CD4-positive, alpha-beta memory T cell (primary cell): ENCODE measurements at regions not wholly inside any gene's neighbourhood (a gene's known extent, or its start where the extent isn't known, plus 50 kb on each side); places are given as distances from the start of the nearest gene placed in this dataset.

Experiments used
- CTCF ChIA-PET: fragments of 350-600 bp; sonication (Branson Sonifier 250); formaldehyde crosslinking; loops from one replicate; lab custom pipeline; 2021; ENCODE audit warnings: inconsistent platforms; ENCODE audit not compliant: partially characterized antibody; lab: Charles Lee
- POLR2A ChIA-PET: fragments of 350-600 bp; sonication (Branson Sonifier 250); formaldehyde crosslinking; loops from one replicate; lab custom pipeline; 2021; ENCODE audit not compliant: partially characterized antibody; lab: Charles Lee
- DNase-seq, 5 donors: peaks; one replicate each; pipeline versions ENCODE4 v3.0.0 to v3.0.0-alpha.2; 2020 to 2022; ENCODE audit warnings: mixed read lengths in 1 of 5
- H3K27ac ChIP-seq: one replicate; pipeline ENCODE4 v1.7.0; 2013; ENCODE audit warnings: low read depth, low read length
- H3K27me3 ChIP-seq: 2 replicates; pipeline ENCODE4 v1.7.0; 2013; ENCODE audit warnings: mild to moderate bottlenecking, low read length, moderate library complexity; ENCODE audit not compliant: insufficient read depth
- H3K36me3 ChIP-seq: 2 replicates; pipeline ENCODE4 v1.7.0; 2013; ENCODE audit warnings: mild to moderate bottlenecking, low read length, moderate library complexity; ENCODE audit not compliant: insufficient read depth
- H3K4me1 ChIP-seq: 2 replicates; pipeline ENCODE4 v1.7.0; 2013; ENCODE audit warnings: mild to moderate bottlenecking, low read length, moderate library complexity; ENCODE audit not compliant: insufficient read depth
- H3K4me3 ChIP-seq, 2 donors: one replicate each; pipeline ENCODE4 v1.7.0; 2013; ENCODE audit warnings: low read length in 2 of 2, mild to moderate bottlenecking in 1 of 2
- H3K9me3 ChIP-seq, 2 donors: one replicate each; pipeline ENCODE4 v1.7.0; 2013; ENCODE audit warnings: low read length in 2 of 2, control low read depth in 1 of 2; ENCODE audit not compliant: control insufficient read depth in 1 of 2
- H3K27ac Mint-ChIP-seq, 7 donors: one replicate each; pipeline ENCODE4 v1.8.0; 2020 to 2021; ENCODE audit warnings: mixed read lengths in 7 of 7, mild to moderate bottlenecking in 6 of 7, inconsistent platforms in 3 of 7, moderate library complexity in 3 of 7
- H3K27me3 Mint-ChIP-seq, 2 donors: one replicate each; pipeline ENCODE4 v1.8.0; 2020 to 2021; ENCODE audit warnings: mixed read lengths in 2 of 2
- H3K36me3 Mint-ChIP-seq, 2 donors: one replicate each; pipeline ENCODE4 v1.8.0; 2020 to 2021; ENCODE audit warnings: mixed read lengths in 2 of 2, inconsistent platforms in 1 of 2, mild to moderate bottlenecking in 1 of 2
- H3K4me1 Mint-ChIP-seq, 4 donors: one replicate each; pipeline ENCODE4 v1.8.0; 2020 to 2021; ENCODE audit warnings: mixed read lengths in 4 of 4, mild to moderate bottlenecking in 1 of 4
- H3K4me3 Mint-ChIP-seq, 8 donors: one replicate each; pipeline ENCODE4 v1.8.0; 2020 to 2021; ENCODE audit warnings: mixed read lengths in 8 of 8, mild to moderate bottlenecking in 7 of 8, moderate library complexity in 6 of 8, inconsistent platforms in 3 of 8
- H3K9me3 Mint-ChIP-seq, 8 donors: one replicate each; pipeline ENCODE4 v1.8.0; 2020 to 2021; ENCODE audit warnings: mixed read lengths in 8 of 8, mild to moderate bottlenecking in 5 of 8, inconsistent platforms in 3 of 8, moderate library complexity in 1 of 8
- intact Hi-C: fragments of 100-400 bp; cut with micrococcal nuclease; formaldehyde crosslinking; loops from one replicate; pipeline ENCODE4 v1.15.1; 2023

GRCh38 chr2:195505701-195506100 lies 151.3 kb upstream of the SLC39A10 start:
- ChIA-PET CTCF (no interaction called here), POLR2A (no interaction called here)
- no peaks in the 10 kb centered on the region for H3K27me3 ChIP-seq
- H3K4me3 Mint-ChIP-seq, result no peak overlapping the region
- H3K9me3 Mint-ChIP-seq, result peaks cover 0 to 10% (median 3%) of the 10 kb centered on the region in 8 donors
- peaks cover 0 to 9% (median 6%) of the 10 kb centered on the region in 4 donors for H3K4me1 Mint-ChIP-seq
- DNase-seq, result no peak
- intact Hi-C loops, result no loop called here
- no peaks in the 10 kb centered on the region for H3K36me3 Mint-ChIP-seq
- H3K4me3 ChIP-seq, result no peak overlapping the region
- H3K27ac Mint-ChIP-seq, result no peak overlapping the region
- H3K27ac ChIP-seq, result no peak overlapping the region
- no peaks in the 10 kb centered on the region for H3K36me3 ChIP-seq
- H3K4me1 ChIP-seq, result no peaks in the 10 kb centered on the region
- no peaks in the 10 kb centered on the region for H3K9me3 ChIP-seq
- H3K27me3 Mint-ChIP-seq, result no peaks in the 10 kb centered on the region

GRCh38 chr2:195503208-195503607 lies 153.8 kb upstream of the SLC39A10 start:
- no peak overlapping the region for H3K27ac Mint-ChIP-seq
- H3K9me3 Mint-ChIP-seq, result peaks cover 0 to 7% (median 3%) of the 10 kb centered on the region in 8 donors
- DNase-seq, result no peak
- Histone ChIP-seq H3K36me3 (no peaks in the 10 kb centered on the region), H3K27ac (no peak overlapping the region), H3K27me3 (no peaks in the 10 kb centered on the region), H3K4me1 (peaks cover under 1% of the 10 kb centered on the region), H3K9me3 (no peaks in the 10 kb centered on the region), H3K4me3 (no peak overlapping the region)
- no peaks in the 10 kb centered on the region for H3K27me3 Mint-ChIP-seq
- intact Hi-C loops, result no loop called here
- ChIA-PET POLR2A (interaction anchor here (1.2 to 1.8 kb wide), 2 partner anchors 30 to 157 kb away, joined by 3 to 5 read pairs; no protein-coding TSS in a partner anchor), CTCF (interaction anchor here (1.0 to 10.1 kb wide), 3 partner anchors 10 to 156 kb away, joined by 3 to 245 read pairs (median 9); no protein-coding TSS in a partner anchor)
- H3K4me3 Mint-ChIP-seq, result no peak overlapping the region
- H3K36me3 Mint-ChIP-seq, result no peaks in the 10 kb centered on the region
- peaks cover 5 to 18% (median 11%) of the 10 kb centered on the region in 4 donors for H3K4me1 Mint-ChIP-seq

GRCh38 chr2:195501746-195502145 lies 155.3 kb upstream of the SLC39A10 start:
- peaks cover 9 to 30% (median 20%) of the 10 kb centered on the region in 4 donors for H3K4me1 Mint-ChIP-seq
- no peak overlapping the region for H3K4me3 Mint-ChIP-seq
- no peak overlapping the region for H3K4me3 ChIP-seq
- H3K36me3 ChIP-seq, result no peaks in the 10 kb centered on the region
- H3K36me3 Mint-ChIP-seq, result no peaks in the 10 kb centered on the region
- intact Hi-C loops, result no loop called here
- POLR2A ChIA-PET, result interaction anchor here (0.6 to 1.5 kb wide), 3 partner anchors 57 to 155 kb away, joined by 3 to 7 read pairs (median 3); partner anchors contain the start of gene SLC39A10
- DNase-seq, result no peak
- H3K4me1 ChIP-seq, result peaks cover 5% of the 10 kb centered on the region
- no peaks in the 10 kb centered on the region for H3K27me3 ChIP-seq
- H3K9me3 ChIP-seq, result no peaks in the 10 kb centered on the region
- H3K27ac Mint-ChIP-seq, result peak overlapping the region in 1 of 7 donors; percentile 75
- no peaks in the 10 kb centered on the region for H3K9me3 Mint-ChIP-seq
- H3K27ac ChIP-seq, result no peak overlapping the region
- no peaks in the 10 kb centered on the region for H3K27me3 Mint-ChIP-seq
- CTCF ChIA-PET, result interaction anchor here (0.6 to 10.1 kb wide), 4 partner anchors 31 to 165 kb away, joined by 3 to 245 read pairs (median 36); no protein-coding TSS in a partner anchor

- Mint-ChIP-seq H3K27ac (no peak overlapping the region), H3K9me3 (no peaks in the 10 kb centered on the region), H3K36me3 (no peaks in the 10 kb centered on the region), H3K4me1 (peaks cover 12 to 33% (median 24%) of the 10 kb centered on the region in 4 donors), H3K27me3 (no peaks in the 10 kb centered on the region), H3K4me3 (no peak overlapping the region)
- Histone ChIP-seq H3K4me1 (peaks cover 5% of the 10 kb centered on the region), H3K4me3 (no peak overlapping the region), H3K9me3 (no peaks in the 10 kb centered on the region), H3K27me3 (no peaks in the 10 kb centered on the region), H3K27ac (no peak overlapping the region), H3K36me3 (no peaks in the 10 kb centered on the region)
- no peak for DNase-seq
- intact Hi-C loops, result no loop called here
- ChIA-PET POLR2A (interaction anchor here (0.9 kb wide), 1 partner anchor 58 kb away, joined by 3 read pairs; no protein-coding TSS in a partner anchor), CTCF (interaction anchor here (2.1 to 10.1 kb wide), 5 partner anchors 32 to 166 kb away, joined by 4 to 245 read pairs (median 19); no protein-coding TSS in a partner anchor)
Measured at GRCh38 chr2:195500879-195501278, 156.1 kb upstream of the SLC39A10 start.

- Histone ChIP-seq H3K4me1 (peaks cover 12% of the 10 kb centered on the region), H3K27me3 (no peaks in the 10 kb centered on the region), H3K27ac (no peak overlapping the region), H3K9me3 (no peaks in the 10 kb centered on the region), H3K36me3 (no peaks in the 10 kb centered on the region), H3K4me3 (no peak overlapping the region)
- ChIA-PET CTCF (interaction anchor here (0.5 to 10.1 kb wide), 45 partner anchors 8 to 569 kb away, joined by 3 to 245 read pairs (median 5); partner anchors contain the start of genes DNAH7 and SLC39A10), POLR2A (interaction anchor here (0.7 to 4.3 kb wide), 8 partner anchors 9 to 164 kb away, joined by 3 to 150 read pairs (median 5); partner anchors contain the start of gene SLC39A10)
- Mint-ChIP-seq H3K9me3 (no peaks in the 10 kb centered on the region), H3K27me3 (no peaks in the 10 kb centered on the region), H3K4me1 (peaks cover 18 to 42% (median 31%) of the 10 kb centered on the region in 4 donors), H3K36me3 (no peaks in the 10 kb centered on the region), H3K4me3 (no peak overlapping the region), H3K27ac (peak overlapping the region in 1 of 7 donors; percentile 23)
- no peak for DNase-seq
- intact Hi-C loops, result loop anchor here (1.0 to 2.0 kb wide), 6 partner anchors 33 to 569 kb away; partner anchors contain the start of gene DNAH7
Measured at GRCh38 chr2:195498839-195499490, 158.1 kb upstream of the SLC39A10 start.

GRCh38 chr2:195498176-195498575 lies 158.8 kb upstream of the SLC39A10 start:
- DNase-seq, result peak; percentile 52 to 66 (median 60)
- Histone ChIP-seq H3K9me3 (no peaks in the 10 kb centered on the region), H3K27me3 (no peaks in the 10 kb centered on the region), H3K4me3 (no peak overlapping the region), H3K36me3 (no peaks in the 10 kb centered on the region), H3K27ac (no peak overlapping the region), H3K4me1 (peaks cover 12% of the 10 kb centered on the region)
- H3K27ac Mint-ChIP-seq, result peak overlapping the region in 3 of 7 donors; percentile 2 to 70 (median 19)
- POLR2A ChIA-PET, result interaction anchor here (0.7 to 4.3 kb wide), 8 partner anchors 9 to 164 kb away, joined by 3 to 150 read pairs (median 5); partner anchors contain the start of gene SLC39A10
- CTCF ChIA-PET, result interaction anchor here (0.8 to 10.1 kb wide), 45 partner anchors 9 to 570 kb away, joined by 3 to 245 read pairs (median 6); partner anchors contain the start of genes DNAH7 and SLC39A10
- no peaks in the 10 kb centered on the region for H3K36me3 Mint-ChIP-seq
- H3K27me3 Mint-ChIP-seq, result no peaks in the 10 kb centered on the region
- peak overlapping the region in 2 of 8 donors; percentile 10 to 22 for H3K4me3 Mint-ChIP-seq
- intact Hi-C loops, result loop anchor here (1.0 to 2.0 kb wide), 6 partner anchors 34 to 570 kb away; partner anchors contain the start of gene DNAH7
- no peaks in the 10 kb centered on the region for H3K9me3 Mint-ChIP-seq
- H3K4me1 Mint-ChIP-seq, result peaks cover 18 to 41% (median 31%) of the 10 kb centered on the region in 4 donors

- intact Hi-C loops, result no loop called here
- Histone ChIP-seq H3K4me1 (peaks cover 12% of the 10 kb centered on the region), H3K36me3 (no peaks in the 10 kb centered on the region), H3K4me3 (no peak overlapping the region), H3K27ac (no peak overlapping the region), H3K9me3 (no peaks in the 10 kb centered on the region), H3K27me3 (no peaks in the 10 kb centered on the region)
- peaks cover 18 to 40% (median 30%) of the 10 kb centered on the region in 4 donors for H3K4me1 Mint-ChIP-seq
- no peak overlapping the region for H3K27ac Mint-ChIP-seq
- POLR2A ChIA-PET, result interaction anchor here (3.1 to 4.3 kb wide), 2 partner anchors 64 to 161 kb away, joined by 27 to 150 read pairs; partner anchors contain the start of gene SLC39A10
- H3K9me3 Mint-ChIP-seq, result no peaks in the 10 kb centered on the region
- H3K27me3 Mint-ChIP-seq, result no peaks in the 10 kb centered on the region
- CTCF ChIA-PET, result interaction anchor here (1.1 to 10.1 kb wide), 17 partner anchors 12 to 571 kb away, joined by 4 to 245 read pairs (median 22); partner anchors contain the start of genes DNAH7 and SLC39A10
- no peak for DNase-seq
- no peak overlapping the region for H3K4me3 Mint-ChIP-seq
- no peaks in the 10 kb centered on the region for H3K36me3 Mint-ChIP-seq
Measured at GRCh38 chr2:195496991-195497390, 160.0 kb upstream of the SLC39A10 start.
